ENCODE measurements at regions not wholly inside any gene's neighbourhood (a gene's known extent, or its start where the extent isn't known, plus 50 kb on each side); places are given as distances from the start of the nearest gene placed in this dataset.

DNA sequence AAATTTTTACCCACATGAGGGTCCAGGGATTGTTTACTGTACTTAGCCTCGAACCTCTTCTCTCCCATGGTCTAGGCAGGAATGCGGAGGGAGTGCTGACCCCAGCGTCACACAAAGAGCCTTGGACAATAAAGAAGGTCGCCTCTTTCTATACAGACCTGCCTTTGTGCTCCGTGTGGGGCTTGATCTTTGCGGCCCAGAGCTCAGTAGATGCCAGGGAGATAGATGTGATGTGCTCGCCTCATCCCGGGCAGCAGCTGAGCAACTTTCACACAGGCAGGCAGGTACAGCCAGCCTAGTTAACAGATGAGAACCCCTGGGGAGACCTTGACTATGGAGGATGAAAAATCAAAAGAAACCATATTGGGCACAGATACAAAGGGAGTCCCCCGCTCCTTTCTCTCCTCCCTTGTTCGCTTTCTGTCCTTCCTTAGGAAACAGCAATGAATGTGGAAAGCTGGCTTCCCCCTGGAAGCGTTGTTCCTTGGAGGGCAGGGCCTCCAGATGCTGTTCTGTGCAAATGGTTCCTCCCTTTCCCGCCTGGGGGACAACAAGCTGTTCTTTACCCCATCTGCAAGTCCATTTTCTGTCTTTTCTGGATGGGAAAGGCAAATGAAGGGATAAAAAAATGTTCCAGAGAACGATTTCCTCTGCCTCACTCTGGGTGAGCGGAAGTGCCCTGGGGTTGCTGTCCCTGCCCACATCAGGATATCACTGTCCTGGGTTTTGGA lies 128.3 kb downstream of the OLIG3 start:
- H3K27me3 ChIP-seq (ENCODE audit: insufficient read depth, low read depth, severe bottlenecking) = peaks cover 2% of the 10 kb centered on the region
- H3K27ac ChIP-seq = no peak overlapping the region
- H3K36me3 ChIP-seq = no peaks in the 10 kb centered on the region
- no peak overlapping the region for H3K4me3 ChIP-seq (ENCODE audit: low read depth, low read length)
- TF ChIP-seq, protein P1, sequence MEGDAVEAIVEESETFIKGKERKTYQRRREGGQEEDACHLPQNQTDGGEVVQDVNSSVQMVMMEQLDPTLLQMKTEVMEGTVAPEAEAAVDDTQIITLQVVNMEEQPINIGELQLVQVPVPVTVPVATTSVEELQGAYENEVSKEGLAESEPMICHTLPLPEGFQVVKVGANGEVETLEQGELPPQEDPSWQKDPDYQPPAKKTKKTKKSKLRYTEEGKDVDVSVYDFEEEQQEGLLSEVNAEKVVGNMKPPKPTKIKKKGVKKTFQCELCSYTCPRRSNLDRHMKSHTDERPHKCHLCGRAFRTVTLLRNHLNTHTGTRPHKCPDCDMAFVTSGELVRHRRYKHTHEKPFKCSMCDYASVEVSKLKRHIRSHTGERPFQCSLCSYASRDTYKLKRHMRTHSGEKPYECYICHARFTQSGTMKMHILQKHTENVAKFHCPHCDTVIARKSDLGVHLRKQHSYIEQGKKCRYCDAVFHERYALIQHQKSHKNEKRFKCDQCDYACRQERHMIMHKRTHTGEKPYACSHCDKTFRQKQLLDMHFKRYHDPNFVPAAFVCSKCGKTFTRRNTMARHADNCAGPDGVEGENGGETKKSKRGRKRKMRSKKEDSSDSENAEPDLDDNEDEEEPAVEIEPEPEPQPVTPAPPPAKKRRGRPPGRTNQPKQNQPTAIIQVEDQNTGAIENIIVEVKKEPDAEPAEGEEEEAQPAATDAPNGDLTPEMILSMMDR (IDR thresholded peaks at IDR 0.05; ENCODE audit: low read depth, low read length) = no peak
- no peaks in the 10 kb centered on the region for H3K9me3 ChIP-seq (ENCODE audit: severe bottlenecking)
- DNase-seq = no peak

DNA sequence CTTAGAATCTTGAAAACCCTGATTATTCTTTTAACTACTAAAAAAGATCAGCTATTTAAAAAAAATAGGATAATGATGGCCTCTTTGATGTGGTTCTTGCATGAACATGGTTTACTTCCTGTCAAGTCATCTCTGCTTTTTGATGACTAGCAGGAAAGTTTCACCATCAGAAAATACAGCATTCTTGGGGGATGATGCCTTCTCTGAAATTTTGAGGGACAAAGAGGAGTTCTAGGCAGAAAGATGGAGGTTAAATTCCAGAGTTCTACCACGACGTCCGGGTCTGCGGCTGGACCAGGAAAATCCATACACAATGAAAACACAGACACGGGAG lies 130.4 kb downstream of the OLIG3 start:
- Histone ChIP-seq H3K36me3 (no peaks in the 10 kb centered on the region), H3K9me3 (ENCODE audit: severe bottlenecking) (no peaks in the 10 kb centered on the region), H3K27me3 (ENCODE audit: insufficient read depth, low read depth, severe bottlenecking) (peaks cover 2% of the 10 kb centered on the region), H3K4me3 (ENCODE audit: low read depth, low read length) (no peak overlapping the region), H3K27ac (no peak overlapping the region)
- no peak for DNase-seq
- TF ChIP-seq, protein P1 (IDR thresholded peaks at IDR 0.05; ENCODE audit: low read depth, low read length) = no peak

DNA sequence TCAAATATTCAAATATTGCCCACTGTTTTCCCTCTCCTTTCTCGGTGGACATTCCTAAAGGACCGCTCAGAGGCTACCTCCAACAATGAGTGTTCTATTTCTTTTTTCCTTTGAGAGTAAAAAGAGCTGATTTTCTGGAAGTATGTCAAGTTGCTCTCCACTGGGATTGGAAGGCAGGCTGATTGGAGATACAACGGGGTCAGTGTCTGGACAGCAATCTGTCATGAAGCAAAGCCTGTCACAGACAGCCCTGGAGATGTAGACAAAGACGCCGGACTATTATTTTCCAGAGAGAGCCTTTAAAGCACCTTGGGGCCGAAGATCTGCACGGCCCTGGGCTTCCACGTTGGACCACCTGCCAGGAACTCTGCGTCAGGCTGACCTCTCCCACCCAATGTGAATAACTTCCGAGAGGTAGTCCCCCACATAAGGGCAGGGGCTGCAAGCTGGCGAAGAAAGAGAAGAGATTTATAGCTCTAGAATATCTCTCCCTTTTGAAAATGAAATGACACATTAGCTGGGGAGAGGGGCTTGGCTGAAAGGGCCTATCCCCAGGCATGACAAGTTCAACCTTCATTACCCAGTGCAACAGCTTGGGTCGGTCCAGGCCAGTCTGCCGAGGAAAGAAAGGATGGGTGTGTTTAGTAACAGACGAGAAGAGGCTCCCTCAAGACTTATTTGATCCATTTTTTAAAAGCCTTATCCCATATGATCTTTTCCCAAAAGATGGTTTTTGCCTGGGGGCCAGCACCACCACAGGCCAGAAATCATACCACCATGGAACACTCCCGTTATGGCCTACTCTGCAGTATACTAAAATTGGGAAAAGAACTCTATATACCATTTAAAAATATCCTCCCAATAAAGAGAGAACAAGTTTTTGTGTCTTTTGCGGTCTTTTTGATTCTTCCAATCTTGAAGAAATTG lies 131.1 kb downstream of the OLIG3 start:
- no peak for DNase-seq
- TF ChIP-seq, protein P1 (IDR thresholded peaks at IDR 0.05; ENCODE audit: low read depth, low read length) = no peak

DNA sequence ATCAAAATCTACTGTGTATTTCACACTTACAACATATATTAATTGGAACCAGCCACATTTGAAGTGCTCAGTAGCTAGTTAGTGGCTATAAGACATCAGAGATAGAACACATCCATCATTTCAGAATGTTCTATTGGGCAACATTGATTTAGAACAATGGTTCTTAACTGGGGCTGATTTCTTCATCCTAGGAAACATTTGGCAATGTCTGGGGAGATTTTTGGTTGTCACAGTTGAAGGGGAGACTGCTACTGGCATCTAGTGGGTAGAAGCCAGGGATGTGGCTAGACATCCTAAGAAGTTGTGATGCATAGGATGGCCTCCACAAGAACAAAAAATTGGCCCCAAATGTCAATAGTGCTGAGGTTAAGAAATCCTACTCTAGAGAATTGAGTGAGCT lies 132.5 kb downstream of the OLIG3 start:
- no peak overlapping the region for H3K4me3 ChIP-seq (ENCODE audit: low read depth, low read length)
- TF ChIP-seq, protein P1 (IDR thresholded peaks at IDR 0.05; ENCODE audit: low read depth, low read length) = no peak
- no peaks in the 10 kb centered on the region for H3K36me3 ChIP-seq
- peaks cover 2% of the 10 kb centered on the region for H3K27me3 ChIP-seq (ENCODE audit: insufficient read depth, low read depth, severe bottlenecking)
- DNase-seq = no peak
- H3K27ac ChIP-seq = no peak overlapping the region
- no peaks in the 10 kb centered on the region for H3K9me3 ChIP-seq (ENCODE audit: severe bottlenecking)

More for the DNA sequence above, 131.1 kb downstream of the OLIG3 start:
- Histone ChIP-seq H3K4me3 (ENCODE audit: low read depth, low read length) (no peak overlapping the region), H3K36me3 (no peaks in the 10 kb centered on the region), H3K27me3 (ENCODE audit: insufficient read depth, low read depth, severe bottlenecking) (peaks cover 2% of the 10 kb centered on the region), H3K27ac (no peak overlapping the region), H3K9me3 (ENCODE audit: severe bottlenecking) (no peaks in the 10 kb centered on the region)

DNA sequence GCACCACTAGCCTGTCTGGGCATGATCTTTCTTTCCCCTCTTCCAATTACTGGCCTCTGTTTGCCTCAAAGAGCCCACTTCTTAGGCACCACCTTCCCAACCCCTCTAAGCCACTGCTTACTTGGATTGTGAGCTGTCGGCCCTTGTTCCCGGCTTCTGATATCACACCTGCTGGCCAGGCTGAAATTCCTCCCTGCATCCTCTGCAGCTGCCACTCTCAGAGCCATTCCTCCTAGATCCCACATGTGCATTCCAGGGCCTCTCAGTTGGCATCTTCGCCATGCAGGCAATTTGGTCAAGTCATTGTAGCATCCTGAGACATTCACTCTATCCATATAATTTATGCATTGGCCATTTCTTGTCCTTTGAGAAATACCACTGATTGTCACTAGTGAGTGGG lies 135.9 kb downstream of the OLIG3 start:
- Histone ChIP-seq H3K36me3 (no peaks in the 10 kb centered on the region), H3K27ac (no peak overlapping the region), H3K27me3 (ENCODE audit: insufficient read depth, low read depth, severe bottlenecking) (peaks cover 2% of the 10 kb centered on the region), H3K4me3 (ENCODE audit: low read depth, low read length) (no peak overlapping the region), H3K9me3 (ENCODE audit: severe bottlenecking) (no peaks in the 10 kb centered on the region)
- no peak for DNase-seq
- TF ChIP-seq, protein P1 (IDR thresholded peaks at IDR 0.05; ENCODE audit: low read depth, low read length) = no peak
